Esophagus muscularis mucosa (tissue), 4 donors: ENCODE measurements at regions not wholly inside any gene's neighbourhood (a gene's known extent, or its start where the extent isn't known, plus 50 kb on each side); places are given as distances from the start of the nearest gene placed in this dataset.

Source experiments
- DNase-seq: peaks from one replicate; pipeline ENCODE4 v3.0.0-alpha.2; 2017; ENCODE audit errors: extremely low spot score
- H3K27ac ChIP-seq, 4 donors: fragments of 200-600 bp; sonication (generic); replicated peaks in 1 of 4; 1 replicate in 3 of 4; 2 replicates in 1 of 4; pipeline ENCODE4 v1.5.1; 2016 to 2019; ENCODE audit warnings: mild to moderate bottlenecking in 1 of 4
- H3K27me3 ChIP-seq, 4 donors: fragments of 200-600 bp; sonication (generic); one replicate each; pipeline versions ENCODE4 v1.5.1 to v1.6.0; 2016 to 2019
- H3K36me3 ChIP-seq, 4 donors: fragments of 200-600 bp; sonication (generic); one replicate each; pipeline ENCODE4 v1.5.1; 2016 to 2019
- H3K4me1 ChIP-seq, 4 donors: fragments of 200-600 bp; sonication (generic); one replicate each; pipeline ENCODE4 v1.5.1; 2016 to 2019
- H3K4me3 ChIP-seq, 4 donors: fragments of 200-600 bp; sonication (generic); 1 replicate in 2 of 4; 2 replicates in 2 of 4; pipeline ENCODE4 v1.5.1; 2016 to 2019; ENCODE audit warnings: mild to moderate bottlenecking in 4 of 4, moderate library complexity in 1 of 4
- H3K9me3 ChIP-seq, 4 donors: fragments of 200-600 bp; sonication (generic); 1 replicate in 3 of 4; 2 replicates in 1 of 4; pipeline ENCODE4 v1.5.1; 2016 to 2019
- CTCF ChIP-seq, 3 experiments: fragments of 200-600 bp in 2 of 3; fragments of 450-650 bp in 1 of 3; sonication (generic) in 2 of 3; IDR thresholded peaks; one replicate each; pipeline ENCODE4 v1.5.1; 2017 to 2019; ENCODE audit warnings: antibody characterized with exemption in 3 of 3, mild to moderate bottlenecking in 2 of 3, moderate library complexity in 1 of 3
- EP300 ChIP-seq: sonication (generic); formaldehyde crosslinking; IDR thresholded peaks from one replicate; pipeline ENCODE4 v1.6.1; 2017; ENCODE audit warnings: antibody characterized with exemption
- POLR2A ChIP-seq: fragments of 450-650 bp; IDR thresholded peaks from one replicate; pipeline ENCODE4 v1.6.1; 2017; ENCODE audit warnings: antibody characterized with exemption, moderate library complexity, mild to moderate bottlenecking, low read depth
- POLR2AphosphoS5 ChIP-seq, 2 donors: sonication (generic); formaldehyde crosslinking; IDR thresholded peaks; one replicate each; pipeline ENCODE4 v1.6.1; 2017; ENCODE audit warnings: antibody characterized with exemption in 2 of 2
- WGBS: methylation state at CpG from one replicate; pipeline ENCODE4 v1.1.5; 2018; 5-methylcytosine and 5-hydroxymethylcytosine counted together
- intact Hi-C: fragments of 100-400 bp; cut with DNase I; formaldehyde crosslinking; loops from one replicate; pipeline ENCODE4 v1.15.1; 2023

- no peak for DNase-seq
- no peak for TF ChIP-seq POLR2AphosphoS5 (IDR thresholded peaks at IDR 0.05)
- TF ChIP-seq EP300: no peak
- no peak for TF ChIP-seq POLR2A
- no peak for TF ChIP-seq CTCF (IDR thresholded peaks at IDR 0.05)
- Histone ChIP-seq H3K4me1 (no peaks in the 10 kb centered on the region), H3K27ac (no peak overlapping the region), H3K36me3 (no peaks in the 10 kb centered on the region), H3K4me3 (no peak overlapping the region), H3K9me3 (no peaks in the 10 kb centered on the region), H3K27me3 (no peaks in the 10 kb centered on the region)
- WGBS: 68% methylated on average over 3 of the region's 3 CpGs
- intact Hi-C loops: no loop called here
These were observed 241.2 kb upstream of the SKOR2 start for GRCh38 chr18:47492691-47493090.

GRCh38 chr18:47490882-47491281 lies 239.4 kb upstream of the SKOR2 start:
- H3K27ac ChIP-seq: no peak overlapping the region
- H3K36me3 ChIP-seq: no peaks in the 10 kb centered on the region
- intact Hi-C loops: no loop called here
- H3K4me1 ChIP-seq: no peaks in the 10 kb centered on the region
- no peak for TF ChIP-seq CTCF (IDR thresholded peaks at IDR 0.05)
- TF ChIP-seq POLR2A: no peak
- TF ChIP-seq POLR2AphosphoS5 (IDR thresholded peaks at IDR 0.05): no peak
- TF ChIP-seq EP300: no peak
- peaks cover 0 to 9% (median 0%) of the 10 kb centered on the region in 4 donors for H3K27me3 ChIP-seq
- WGBS: 50% methylated on average over 5 of the region's 5 CpGs
- H3K9me3 ChIP-seq: no peaks in the 10 kb centered on the region
- no peak for DNase-seq
- H3K4me3 ChIP-seq: no peak overlapping the region

GRCh38 chr18:47485221-47485797 lies 233.8 kb upstream of the SKOR2 start:
- intact Hi-C loops: no loop called here
- H3K36me3 ChIP-seq: no peaks in the 10 kb centered on the region
- H3K27ac ChIP-seq: no peak overlapping the region
- peaks cover 0 to 28% (median 0%) of the 10 kb centered on the region in 4 donors for H3K27me3 ChIP-seq
- no peak for TF ChIP-seq POLR2AphosphoS5 (IDR thresholded peaks at IDR 0.05)
- TF ChIP-seq CTCF (IDR thresholded peaks at IDR 0.05): no peak
- TF ChIP-seq POLR2A: no peak
- TF ChIP-seq EP300: no peak
- no peak overlapping the region for H3K4me3 ChIP-seq
- H3K9me3 ChIP-seq: no peaks in the 10 kb centered on the region
- no peak for DNase-seq
- WGBS: 59% methylated on average over 5 of the region's 5 CpGs
- H3K4me1 ChIP-seq: peaks cover 0 to 8% (median 0%) of the 10 kb centered on the region in 4 donors

GRCh38 chr18:47484068-47484467 lies 232.6 kb upstream of the SKOR2 start:
- no peak overlapping the region for H3K4me3 ChIP-seq
- no peak for TF ChIP-seq CTCF (IDR thresholded peaks at IDR 0.05)
- no peak for TF ChIP-seq POLR2A
- no peak for TF ChIP-seq POLR2AphosphoS5 (IDR thresholded peaks at IDR 0.05)
- no peak for TF ChIP-seq EP300
- DNase-seq: no peak
- no peaks in the 10 kb centered on the region for H3K36me3 ChIP-seq
- no peaks in the 10 kb centered on the region for H3K9me3 ChIP-seq
- peaks cover 0 to 8% (median 0%) of the 10 kb centered on the region in 4 donors for H3K4me1 ChIP-seq
- 61% methylated on average over 2 of the region's 2 CpGs for WGBS
- intact Hi-C loops: no loop called here
- peaks cover 0 to 28% (median 0%) of the 10 kb centered on the region in 4 donors for H3K27me3 ChIP-seq
- H3K27ac ChIP-seq: no peak overlapping the region

- DNase-seq: no peak
- peaks cover 0 to 22% (median 0%) of the 10 kb centered on the region in 4 donors for H3K27me3 ChIP-seq
- H3K27ac ChIP-seq: no peak overlapping the region
- 72% methylated on average over 4 of the region's 4 CpGs for WGBS
- H3K36me3 ChIP-seq: no peaks in the 10 kb centered on the region
- peaks cover 0 to 8% (median 0%) of the 10 kb centered on the region in 4 donors for H3K4me1 ChIP-seq
- H3K4me3 ChIP-seq: no peak overlapping the region
- intact Hi-C loops: no loop called here
- H3K9me3 ChIP-seq: no peaks in the 10 kb centered on the region
- TF ChIP-seq POLR2AphosphoS5 (IDR thresholded peaks at IDR 0.05) (no peak), CTCF (IDR thresholded peaks at IDR 0.05) (no peak), EP300 (no peak), POLR2A (no peak)
These were observed 228.7 kb upstream of the SKOR2 start for GRCh38 chr18:47480166-47480565.
